BLaER1 treated with 17β-estradiol and CSF1 and Interleukin-3, amounts not matched to agents 10 nM and 100 nM (cell line): ENCODE measurements at regions not wholly inside any gene's neighbourhood (a gene's known extent, or its start where the extent isn't known, plus 50 kb on each side); places are given as distances from the start of the nearest gene placed in this dataset.

Source experiments
- H3K27ac ChIP-seq, 11 experiments: shearing (Covaris generic); formaldehyde crosslinking; 2 replicates each; pipeline ENCODE4 v1.8.1; 2022
- H3K27me3 ChIP-seq, 11 experiments: shearing (Covaris generic); formaldehyde crosslinking; 2 replicates each; pipeline ENCODE4 v1.8.1; 2022
- H3K36me3 ChIP-seq, 11 experiments: shearing (Covaris generic); formaldehyde crosslinking; 2 replicates each; pipeline ENCODE4 v1.8.1; 2022
- H3K4me1 ChIP-seq, 10 experiments: shearing (Covaris generic); formaldehyde crosslinking; 2 replicates each; pipeline ENCODE4 v1.8.1; 2022
- H3K4me2 ChIP-seq, 11 experiments: shearing (Covaris generic); formaldehyde crosslinking; 2 replicates each; pipeline ENCODE4 v1.8.1; 2022
- H3K4me3 ChIP-seq, 10 experiments: shearing (Covaris generic); formaldehyde crosslinking; 2 replicates each; pipeline ENCODE4 v1.8.1; 2022
- H3K9ac ChIP-seq, 11 experiments: shearing (Covaris generic); formaldehyde crosslinking; 2 replicates each; pipeline ENCODE4 v1.8.1; 2022
- H3K9me3 ChIP-seq, 11 experiments: shearing (Covaris generic); formaldehyde crosslinking; replicated peaks in 1 of 11; 2 replicates each; pipeline ENCODE4 v1.8.1; 2022
- H4K20me1 ChIP-seq, 11 experiments: shearing (Covaris generic); formaldehyde crosslinking; 2 replicates each; pipeline ENCODE4 v1.8.1; 2022
- Cebpa-rat ChIP-seq, 11 experiments: shearing (Covaris generic); IDR thresholded peaks; 2 replicates each; pipeline ENCODE4 v1.8.1; 2022

- no peak overlapping the region for H3K4me3 ChIP-seq
- H3K9me3 ChIP-seq = no peaks in the 10 kb centered on the region
- H3K27me3 ChIP-seq = no peaks in the 10 kb centered on the region; a peak in 1 of 22 replicates
- no peak overlapping the region for H3K27ac ChIP-seq
- no peak overlapping the region for H3K9ac ChIP-seq
- TF ChIP-seq Cebpa-rat (IDR thresholded peaks at IDR 0.05) = no peak
- H3K36me3 ChIP-seq = no peaks in the 10 kb centered on the region
- peaks cover 11 to 26% (median 18%) of the 10 kb centered on the region in 10 experiments for H3K4me1 ChIP-seq
- H3K4me2 ChIP-seq = no peak overlapping the region
- H4K20me1 ChIP-seq = peaks cover 0 to 4% (median 0%) of the 10 kb centered on the region in 11 experiments; a peak in 3 of 22 replicates
Observed at GRCh38 chr15:70188286-70188685, 90.6 kb upstream of the TLE3 start.

GRCh38 chr15:70187331-70187730 is 89.6 kb upstream of the TLE3 start:
- Histone ChIP-seq H3K27me3 (no peaks in the 10 kb centered on the region), H3K4me2 (peak overlapping the region in 2 of 11 experiments; percentile 65; a peak in 1 of 22 replicates), H3K4me3 (no peak overlapping the region), H3K36me3 (no peaks in the 10 kb centered on the region), H3K9me3 (no peaks in the 10 kb centered on the region), H3K9ac (no peak overlapping the region), H3K27ac (no peak overlapping the region), H4K20me1 (peaks cover 0 to 4% (median 0%) of the 10 kb centered on the region in 11 experiments; a peak in 3 of 22 replicates), H3K4me1 (peaks cover 13 to 28% (median 22%) of the 10 kb centered on the region in 10 experiments)
- no peak for TF ChIP-seq Cebpa-rat (IDR thresholded peaks at IDR 0.05)

DNA sequence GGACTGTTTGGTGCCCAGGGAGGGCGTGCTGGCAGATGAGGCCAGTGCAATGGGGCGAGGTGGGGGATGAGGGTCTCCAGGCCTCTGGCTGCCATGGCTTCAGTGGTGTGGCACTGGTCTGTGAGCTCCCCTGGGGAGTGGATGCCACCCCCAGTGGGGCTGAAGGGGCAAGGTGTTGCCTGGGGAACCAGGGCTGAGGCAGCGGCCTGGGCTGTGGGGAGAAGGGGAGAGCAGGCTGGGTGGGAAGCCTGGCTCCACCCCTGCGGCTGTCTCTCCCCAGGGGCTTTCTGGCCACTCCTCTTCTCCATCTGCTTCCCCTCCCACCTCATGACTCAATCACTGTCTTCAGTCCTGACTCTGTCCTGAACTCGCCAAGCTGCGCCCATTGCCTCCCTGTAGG is 88.4 kb upstream of the TLE3 start:
- H3K27ac ChIP-seq = no peak overlapping the region
- no peaks in the 10 kb centered on the region for H3K9me3 ChIP-seq
- H3K4me2 ChIP-seq = peak overlapping the region; percentile 39 to 65 (median 52); a peak in 21 of 22 replicates
- no peak overlapping the region for H3K4me3 ChIP-seq
- TF ChIP-seq Cebpa-rat (IDR thresholded peaks at IDR 0.05) = no peak
- H3K27me3 ChIP-seq = no peaks in the 10 kb centered on the region
- H3K4me1 ChIP-seq = peaks cover 13 to 28% (median 22%) of the 10 kb centered on the region in 10 experiments
- H3K9ac ChIP-seq = no peak overlapping the region
- H4K20me1 ChIP-seq = peaks cover 0 to 2% (median 0%) of the 10 kb centered on the region in 11 experiments; a peak in 3 of 22 replicates
- H3K36me3 ChIP-seq = no peaks in the 10 kb centered on the region

DNA sequence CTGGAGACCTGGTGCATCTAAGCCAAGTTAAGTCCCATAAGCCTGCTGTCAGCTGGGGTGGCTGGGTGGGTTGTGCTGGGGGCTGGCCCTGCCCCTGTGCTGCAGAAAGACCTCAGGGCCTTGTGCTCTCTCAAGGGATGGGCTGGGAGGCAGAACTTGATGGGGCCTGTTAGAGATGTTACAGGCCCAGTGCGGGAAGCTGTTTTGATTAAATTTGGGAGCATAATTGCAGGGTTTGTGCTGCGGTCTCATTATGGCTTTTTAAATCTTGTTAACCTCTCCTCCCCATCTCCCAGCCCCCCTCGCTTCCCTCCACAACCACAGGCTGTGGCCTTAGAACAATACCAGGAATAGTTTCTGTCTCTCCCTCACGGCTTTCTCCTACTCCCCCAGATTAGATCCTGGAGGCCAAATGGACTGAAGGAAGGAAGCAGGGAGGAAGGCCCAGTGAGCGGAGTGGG is 87.6 kb upstream of the TLE3 start:
- Histone ChIP-seq H3K9me3 (no peaks in the 10 kb centered on the region), H3K4me3 (no peak overlapping the region), H3K27ac (no peak overlapping the region), H3K27me3 (no peaks in the 10 kb centered on the region), H3K4me2 (peak overlapping the region in 6 of 11 experiments; percentile 41 to 65 (median 57); a peak in 4 of 22 replicates), H3K4me1 (peaks cover 13 to 28% (median 22%) of the 10 kb centered on the region in 10 experiments), H3K9ac (no peak overlapping the region), H4K20me1 (no peaks in the 10 kb centered on the region; a peak in 3 of 22 replicates), H3K36me3 (no peaks in the 10 kb centered on the region)
- no peak for TF ChIP-seq Cebpa-rat (IDR thresholded peaks at IDR 0.05)

DNA sequence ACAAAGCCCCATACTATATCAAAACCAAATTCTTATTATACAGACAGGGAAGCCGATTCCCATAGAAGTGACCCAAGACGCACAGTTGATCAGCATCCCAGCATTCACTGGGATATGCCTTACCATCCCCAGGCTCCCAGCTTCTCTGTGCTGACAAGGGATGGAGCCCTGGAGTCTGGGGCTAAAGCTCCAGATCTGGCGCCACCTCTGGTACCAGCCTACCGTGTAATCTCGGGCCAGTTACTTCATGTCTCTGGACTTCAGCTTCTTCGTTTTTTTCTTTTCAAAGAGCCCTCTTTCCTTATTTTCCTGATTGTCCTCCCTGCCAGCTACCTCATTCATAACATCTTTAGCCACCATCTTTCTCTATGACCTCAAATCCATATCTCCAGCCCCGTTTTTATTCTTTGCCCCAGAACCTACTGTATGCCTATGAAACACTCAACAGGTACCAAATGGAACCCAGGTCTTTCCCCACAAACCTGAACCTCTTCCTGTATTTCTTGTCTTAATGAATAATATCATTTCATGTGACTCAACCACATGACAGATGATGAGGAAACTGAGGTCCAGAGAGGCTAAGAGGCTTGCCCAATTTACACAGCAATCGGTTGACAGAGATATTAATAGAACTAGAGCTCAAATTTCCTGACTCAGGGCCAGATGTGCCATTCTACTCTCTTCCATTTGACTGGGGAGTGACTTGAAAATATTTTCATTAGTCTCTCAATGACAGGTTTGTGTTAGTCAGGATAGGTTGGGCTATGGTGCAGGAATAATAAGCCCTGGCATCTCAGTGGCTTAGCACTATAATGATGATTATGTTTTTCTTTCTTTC is 85.4 kb upstream of the TLE3 start:
- no peaks in the 10 kb centered on the region for H3K27me3 ChIP-seq
- H3K4me2 ChIP-seq = peak overlapping the region in 9 of 11 experiments; percentile 18 to 59 (median 36); a peak in 14 of 22 replicates
- no peaks in the 10 kb centered on the region; a peak in 1 of 22 replicates for H4K20me1 ChIP-seq
- peaks cover 13 to 28% (median 22%) of the 10 kb centered on the region in 10 experiments for H3K4me1 ChIP-seq
- no peak overlapping the region for H3K4me3 ChIP-seq
- H3K9me3 ChIP-seq = no peaks in the 10 kb centered on the region
- no peak overlapping the region for H3K27ac ChIP-seq
- H3K9ac ChIP-seq = no peak overlapping the region
- TF ChIP-seq Cebpa-rat (IDR thresholded peaks at IDR 0.05) = no peak
- H3K36me3 ChIP-seq = no peaks in the 10 kb centered on the region

DNA sequence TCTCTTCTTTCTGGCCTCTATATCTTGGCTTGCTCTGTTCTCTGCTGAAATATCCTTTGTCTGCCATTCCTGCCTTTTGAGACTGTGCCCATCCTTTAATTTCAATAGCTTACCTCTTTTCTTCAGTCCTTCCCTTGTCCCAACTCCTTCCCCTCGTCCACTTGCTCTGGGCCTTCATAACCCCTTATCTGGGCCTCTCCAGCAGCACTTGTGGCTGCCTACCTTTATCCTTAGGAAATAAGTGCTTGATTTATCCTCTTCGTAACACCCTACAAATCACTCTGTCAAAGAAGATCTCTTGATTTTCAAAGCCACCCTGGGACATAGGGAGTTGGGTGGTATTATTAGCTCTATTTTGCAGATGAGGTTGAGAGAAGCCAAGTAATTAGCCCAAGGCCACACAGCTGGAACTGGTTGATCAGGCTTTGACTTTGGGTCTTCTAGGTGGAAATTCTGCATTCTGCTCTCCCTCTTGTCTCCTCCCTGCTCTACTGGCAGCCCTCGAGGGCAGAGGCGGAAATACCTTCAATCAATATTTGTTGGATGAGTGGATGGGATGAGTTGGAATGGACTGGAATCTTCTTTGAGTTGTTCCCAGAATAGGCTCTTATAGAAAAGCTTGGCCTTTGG is 84.0 kb upstream of the TLE3 start:
- H3K4me2 ChIP-seq = no peak overlapping the region
- H3K4me3 ChIP-seq = no peak overlapping the region
- no peak for TF ChIP-seq Cebpa-rat (IDR thresholded peaks at IDR 0.05)
- no peaks in the 10 kb centered on the region for H3K36me3 ChIP-seq
- no peaks in the 10 kb centered on the region for H3K9me3 ChIP-seq
- H4K20me1 ChIP-seq = no peaks in the 10 kb centered on the region; a peak in 1 of 22 replicates
- no peak overlapping the region for H3K27ac ChIP-seq
- H3K4me1 ChIP-seq = peaks cover 13 to 26% (median 21%) of the 10 kb centered on the region in 10 experiments
- H3K9ac ChIP-seq = no peak overlapping the region
- no peaks in the 10 kb centered on the region for H3K27me3 ChIP-seq

DNA sequence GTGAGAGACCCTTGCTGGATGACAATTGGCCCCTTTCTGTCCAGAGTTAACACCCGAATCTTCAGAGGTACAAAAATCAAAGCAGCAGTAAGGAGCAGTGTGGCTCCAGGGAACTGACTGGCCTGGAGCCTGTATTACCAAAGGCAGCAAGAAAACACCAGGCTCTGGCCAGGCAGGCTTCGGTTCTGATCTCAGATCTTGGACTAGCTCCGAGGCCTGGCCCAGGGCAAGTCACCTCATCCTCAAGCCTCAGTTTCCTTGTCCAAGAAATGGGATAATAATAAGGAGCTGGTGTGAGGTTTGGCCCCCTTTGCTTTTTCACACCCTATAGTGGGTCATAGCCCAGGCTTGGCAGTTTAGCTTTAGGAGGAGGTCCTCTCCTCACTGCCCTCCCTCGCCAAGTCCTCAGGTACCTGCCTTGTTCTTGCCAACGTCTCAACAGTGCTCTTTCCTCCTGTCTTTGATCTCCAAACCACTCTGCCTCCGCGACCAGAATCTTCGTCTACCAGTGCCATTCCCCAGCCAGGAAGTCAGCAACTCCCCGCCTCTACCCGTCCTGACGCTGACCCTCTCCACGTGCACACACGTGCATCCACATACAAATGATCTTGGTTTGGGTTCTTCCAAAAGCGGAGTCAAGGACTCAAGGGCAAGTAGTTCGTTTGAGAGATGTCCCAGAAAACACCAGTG is 82.6 kb upstream of the TLE3 start:
- Histone ChIP-seq H3K4me1 (peaks cover 4 to 12% (median 9%) of the 10 kb centered on the region in 10 experiments; a peak in 15 of 20 replicates), H3K36me3 (no peaks in the 10 kb centered on the region), H3K27me3 (no peaks in the 10 kb centered on the region), H3K4me3 (no peak overlapping the region), H3K27ac (no peak overlapping the region), H3K4me2 (no peak overlapping the region), H4K20me1 (no peaks in the 10 kb centered on the region), H3K9ac (no peak overlapping the region), H3K9me3 (no peaks in the 10 kb centered on the region)
- TF ChIP-seq Cebpa-rat (IDR thresholded peaks at IDR 0.05) = no peak

GRCh38 chr15:70179309-70179892 is 81.7 kb upstream of the TLE3 start:
- TF ChIP-seq Cebpa-rat (IDR thresholded peaks at IDR 0.05) = no peak
- H3K4me2 ChIP-seq = no peak overlapping the region
- H3K9me3 ChIP-seq = no peaks in the 10 kb centered on the region
- no peaks in the 10 kb centered on the region for H3K27me3 ChIP-seq
- H3K4me1 ChIP-seq = peaks cover 4 to 10% (median 9%) of the 10 kb centered on the region in 10 experiments; a peak in 14 of 20 replicates
- H3K9ac ChIP-seq = no peak overlapping the region
- H4K20me1 ChIP-seq = no peaks in the 10 kb centered on the region
- no peak overlapping the region for H3K4me3 ChIP-seq
- no peaks in the 10 kb centered on the region for H3K36me3 ChIP-seq
- H3K27ac ChIP-seq = no peak overlapping the region
